ENCODE measurements at regions not wholly inside any gene's neighbourhood (a gene's known extent, or its start where the extent isn't known, plus 50 kb on each side); places are given as distances from the start of the nearest gene placed in this dataset.

DNA sequence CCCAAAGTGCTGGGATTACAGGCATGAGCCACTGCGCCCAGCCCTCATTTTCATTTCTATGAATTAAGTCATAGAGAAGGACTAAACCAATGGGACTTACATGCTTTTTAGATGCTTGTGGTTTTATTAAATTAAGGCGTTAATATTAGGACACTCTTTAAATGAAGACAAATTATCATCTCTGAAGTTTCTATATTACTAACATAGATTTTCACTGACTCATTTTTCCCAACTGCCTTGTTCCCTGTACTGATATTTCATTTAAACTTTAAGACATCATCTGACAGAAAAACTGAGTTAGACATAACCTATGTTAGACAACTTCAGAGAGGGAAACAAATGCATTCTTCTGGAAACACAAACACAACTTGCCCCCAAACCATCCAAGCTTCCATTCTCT is 99.8 kb downstream of the BTG1 start:
- H3K4me3 ChIP-seq (ENCODE audit: low read depth, low read length), result no peak overlapping the region
- TF ChIP-seq, protein P1, sequence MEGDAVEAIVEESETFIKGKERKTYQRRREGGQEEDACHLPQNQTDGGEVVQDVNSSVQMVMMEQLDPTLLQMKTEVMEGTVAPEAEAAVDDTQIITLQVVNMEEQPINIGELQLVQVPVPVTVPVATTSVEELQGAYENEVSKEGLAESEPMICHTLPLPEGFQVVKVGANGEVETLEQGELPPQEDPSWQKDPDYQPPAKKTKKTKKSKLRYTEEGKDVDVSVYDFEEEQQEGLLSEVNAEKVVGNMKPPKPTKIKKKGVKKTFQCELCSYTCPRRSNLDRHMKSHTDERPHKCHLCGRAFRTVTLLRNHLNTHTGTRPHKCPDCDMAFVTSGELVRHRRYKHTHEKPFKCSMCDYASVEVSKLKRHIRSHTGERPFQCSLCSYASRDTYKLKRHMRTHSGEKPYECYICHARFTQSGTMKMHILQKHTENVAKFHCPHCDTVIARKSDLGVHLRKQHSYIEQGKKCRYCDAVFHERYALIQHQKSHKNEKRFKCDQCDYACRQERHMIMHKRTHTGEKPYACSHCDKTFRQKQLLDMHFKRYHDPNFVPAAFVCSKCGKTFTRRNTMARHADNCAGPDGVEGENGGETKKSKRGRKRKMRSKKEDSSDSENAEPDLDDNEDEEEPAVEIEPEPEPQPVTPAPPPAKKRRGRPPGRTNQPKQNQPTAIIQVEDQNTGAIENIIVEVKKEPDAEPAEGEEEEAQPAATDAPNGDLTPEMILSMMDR (IDR thresholded peaks at IDR 0.05; ENCODE audit: low read depth, low read length), result no peak
- in situ Hi-C loops (cut with HindIII; ENCODE audit: low sequenced_read_pairs), result no loop called here
- DNase-seq (ENCODE audit: low read depth, low spot score), result no peak

DNA sequence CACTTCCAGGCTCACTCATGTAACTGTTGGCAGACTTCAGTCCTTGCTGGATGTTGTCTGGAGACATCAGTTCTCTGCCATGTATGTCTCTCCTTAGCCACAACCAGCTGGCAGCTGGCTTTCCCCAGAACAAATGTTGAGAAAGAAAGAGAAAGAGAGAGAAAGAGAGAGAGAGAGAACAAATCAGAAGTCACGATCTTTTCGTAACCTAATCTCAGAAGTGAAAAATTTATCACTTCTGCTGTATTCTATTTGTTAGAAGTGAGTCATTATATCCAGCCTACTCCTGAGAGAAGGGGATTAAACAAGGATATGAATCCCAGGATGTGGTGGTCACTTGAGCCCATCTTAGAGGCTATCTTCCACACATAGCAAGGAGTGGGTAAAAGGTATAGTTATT is 101.2 kb downstream of the BTG1 start:
- no peak for DNase-seq (ENCODE audit: low read depth, low spot score)
- in situ Hi-C loops (cut with HindIII; ENCODE audit: low sequenced_read_pairs), result no loop called here
- H3K4me3 ChIP-seq (ENCODE audit: low read depth, low read length), result no peak overlapping the region
- TF ChIP-seq, protein P1 (IDR thresholded peaks at IDR 0.05; ENCODE audit: low read depth, low read length), result no peak

GRCh38 chr12:92042791-92043531 is 102.7 kb downstream of the BTG1 start:
- H3K4me3 ChIP-seq (ENCODE audit: low read depth, low read length), result no peak overlapping the region
- TF ChIP-seq, protein P1 (IDR thresholded peaks at IDR 0.05; ENCODE audit: low read depth, low read length), result no peak
- in situ Hi-C loops (cut with HindIII; ENCODE audit: low sequenced_read_pairs), result no loop called here
- no peak for DNase-seq (ENCODE audit: low read depth, low spot score)

DNA sequence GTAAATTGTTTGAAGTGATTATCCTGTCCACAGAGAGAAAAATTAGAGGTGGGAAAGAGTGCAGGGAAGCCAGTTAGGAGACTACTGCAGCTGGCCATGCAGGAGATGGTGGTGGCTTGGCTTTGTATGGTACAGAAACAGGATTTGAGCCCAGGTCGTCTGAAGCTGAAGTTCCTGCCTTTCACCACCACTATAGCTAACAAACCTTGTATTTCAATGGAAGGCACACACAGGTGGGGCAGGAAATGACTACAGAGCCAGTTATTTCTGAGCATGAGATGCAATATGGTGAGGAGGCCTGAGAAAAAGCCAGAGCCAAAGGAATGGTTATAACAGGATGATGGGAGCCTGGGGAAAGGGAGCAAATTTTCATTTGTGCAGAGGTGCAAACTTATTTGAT is 103.9 kb downstream of the BTG1 start:
- in situ Hi-C loops (cut with HindIII; ENCODE audit: low sequenced_read_pairs), result no loop called here
- TF ChIP-seq, protein P1 (IDR thresholded peaks at IDR 0.05; ENCODE audit: low read depth, low read length), result no peak
- no peak overlapping the region for H3K4me3 ChIP-seq (ENCODE audit: low read depth, low read length)
- DNase-seq (ENCODE audit: low read depth, low spot score), result no peak

DNA sequence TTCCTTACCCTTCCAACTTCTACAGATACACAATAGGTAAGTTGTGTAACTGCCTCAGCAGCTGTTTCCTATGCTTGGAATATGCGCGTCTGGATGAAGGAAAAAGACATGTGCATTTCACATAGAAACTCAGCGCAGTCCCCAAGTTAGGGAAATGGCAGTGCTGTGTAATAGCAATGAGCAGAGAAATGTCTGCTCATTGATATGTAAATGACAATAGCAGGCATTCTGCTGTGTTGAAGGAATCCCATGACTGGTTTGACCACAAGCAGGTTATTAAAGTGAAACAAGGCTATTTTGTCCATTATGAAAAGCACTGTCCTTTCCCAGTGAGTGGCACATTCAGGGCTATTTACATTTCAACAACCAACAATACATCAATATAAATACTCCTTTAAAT is 106.6 kb downstream of the BTG1 start:
- no peak overlapping the region for H3K4me3 ChIP-seq (ENCODE audit: low read depth, low read length)
- no peak for DNase-seq (ENCODE audit: low read depth, low spot score)
- in situ Hi-C loops (cut with HindIII; ENCODE audit: low sequenced_read_pairs), result no loop called here
- TF ChIP-seq, protein P1 (IDR thresholded peaks at IDR 0.05; ENCODE audit: low read depth, low read length), result no peak

DNA sequence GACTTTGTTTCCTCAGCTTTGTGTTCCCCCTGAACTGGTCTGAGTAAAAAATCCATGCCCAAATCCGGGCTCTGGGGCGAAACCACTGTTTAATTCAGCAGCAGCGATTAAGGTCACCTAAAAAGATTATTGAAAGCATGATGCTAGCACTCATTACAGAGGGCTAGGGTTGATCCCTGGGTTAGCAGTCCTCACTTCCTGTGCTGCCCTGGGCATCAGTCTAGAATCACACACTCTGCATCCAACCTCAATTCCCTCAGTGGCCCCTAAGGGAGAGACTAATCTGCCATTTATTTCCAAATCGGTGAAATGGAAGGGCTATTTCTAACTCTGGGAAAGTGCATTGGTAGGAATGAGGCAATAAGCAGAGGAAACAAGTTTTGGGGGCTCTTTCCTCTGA is 107.2 kb downstream of the BTG1 start:
- in situ Hi-C loops (cut with HindIII; ENCODE audit: low sequenced_read_pairs), result no loop called here
- no peak for DNase-seq (ENCODE audit: low read depth, low spot score)
- H3K4me3 ChIP-seq (ENCODE audit: low read depth, low read length), result no peak overlapping the region
- TF ChIP-seq, protein P1 (IDR thresholded peaks at IDR 0.05; ENCODE audit: low read depth, low read length), result no peak
